HG02588 (cell line): ENCODE measurements at regions not wholly inside any gene's neighbourhood (a gene's known extent, or its start where the extent isn't known, plus 50 kb on each side); places are given as distances from the start of the nearest gene placed in this dataset.
"Not testable (repeated sequence)": the region's sequence is repeated elsewhere in the genome, so short reads cannot be mapped to it uniquely, and the experiment has no call there.

Experiments used
- ATAC-seq: cut with Tn5 transposase; IDR thresholded peaks from one replicate; pipeline ENCODE4 v1.9.1; 2021; ENCODE audit warnings: mild to moderate bottlenecking, moderate library complexity; ENCODE audit not compliant: unreplicated experiment

- no peak for ATAC-seq
Observed at GRCh38 chr15:38115121-38115520, 137.5 kb upstream of the SPRED1 start.

DNA sequence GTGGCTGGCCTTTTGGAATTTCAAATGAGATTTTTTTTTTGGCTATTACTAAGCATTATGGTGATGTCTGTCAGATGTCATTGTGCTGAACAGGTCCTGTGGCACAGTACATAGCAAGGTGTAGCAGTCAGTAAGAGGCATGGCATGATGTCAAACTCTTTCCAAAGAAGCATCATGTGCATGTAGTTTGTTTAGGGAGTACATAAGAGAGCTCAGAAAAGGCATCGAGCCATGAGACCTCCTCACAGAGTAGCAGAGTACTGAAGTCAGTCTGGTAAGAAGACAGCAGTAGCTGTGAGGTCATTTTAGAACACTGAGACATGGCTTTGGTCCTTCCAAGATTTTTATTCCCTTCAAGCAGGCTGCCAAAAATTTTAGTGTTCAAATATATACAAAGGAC lies 134.9 kb upstream of the SPRED1 start:
- no peak for ATAC-seq

DNA sequence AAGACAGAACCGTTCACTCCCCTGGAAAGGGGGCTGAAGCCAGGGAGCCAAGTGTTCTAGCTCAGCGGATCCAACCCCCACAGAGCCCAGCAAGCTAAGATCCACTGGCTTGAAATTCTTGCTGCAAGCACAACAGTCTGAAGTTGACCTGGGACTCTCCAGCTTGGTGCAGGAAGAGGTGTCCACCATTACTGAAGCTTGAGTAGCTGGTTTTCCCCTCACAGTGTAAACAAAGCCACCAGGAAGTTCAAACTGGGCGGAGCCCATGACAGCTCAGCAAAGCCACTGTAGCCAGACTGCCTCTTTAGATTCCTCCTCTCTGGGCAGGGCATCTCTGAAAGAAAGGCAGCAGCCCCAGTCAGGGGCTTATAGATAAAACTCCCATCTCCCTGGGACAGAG lies 132.8 kb upstream of the SPRED1 start:
- ATAC-seq = not testable (repeated sequence)

DNA sequence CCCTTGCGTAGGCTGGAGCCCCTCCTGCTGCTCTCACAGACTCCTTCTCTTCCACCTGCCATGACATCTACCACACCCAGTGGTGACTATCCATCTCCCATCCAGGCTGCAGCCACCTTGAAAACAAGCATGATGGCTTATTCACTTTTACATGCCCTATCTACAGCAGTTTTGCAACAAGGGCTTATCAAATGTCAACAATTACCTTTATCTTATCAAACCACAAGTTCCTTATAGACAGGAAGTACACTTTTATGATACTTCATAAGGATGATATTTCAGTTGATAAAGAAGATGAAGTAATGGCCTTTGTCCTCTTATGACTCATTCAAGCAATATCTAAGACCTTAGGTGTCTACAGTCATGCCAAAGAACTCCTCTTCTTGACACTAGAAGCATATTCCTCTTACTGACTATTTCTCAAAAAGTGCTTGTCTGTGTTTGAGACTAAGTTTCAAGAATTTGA lies 125.3 kb upstream of the SPRED1 start:
- ATAC-seq = no peak

DNA sequence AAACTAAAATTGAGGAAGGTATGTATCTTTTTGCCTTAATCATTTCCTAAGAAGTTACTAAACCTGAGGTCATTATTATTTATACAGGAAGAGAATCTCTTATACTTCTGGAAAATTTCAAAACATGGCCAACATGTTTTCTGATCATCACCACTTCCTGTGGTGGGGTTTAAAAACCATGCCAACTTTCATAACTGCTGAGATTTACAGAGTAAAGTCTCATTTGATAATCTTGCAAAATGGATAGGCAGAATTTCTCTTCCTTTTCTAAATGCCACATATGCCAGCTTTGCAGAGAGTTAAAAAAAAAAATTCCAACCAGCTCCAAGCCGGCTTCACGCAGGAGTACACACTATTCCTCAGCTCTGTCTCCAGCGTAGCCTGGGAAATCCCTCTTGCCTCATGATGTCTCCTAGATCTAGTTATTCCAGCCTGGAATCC lies 124.3 kb upstream of the SPRED1 start:
- ATAC-seq = no peak

GRCh38 chr15:38128921-38129320 lies 123.7 kb upstream of the SPRED1 start:
- no peak for ATAC-seq

- ATAC-seq = peak; percentile 75
Observed at GRCh38 chr15:38129531-38130204, 123.0 kb upstream of the SPRED1 start.

GRCh38 chr15:38130205-38130567 lies 122.5 kb upstream of the SPRED1 start:
- ATAC-seq = peak; percentile 24

- no peak for ATAC-seq
Observed at GRCh38 chr15:38130740-38131498, 121.7 kb upstream of the SPRED1 start.

DNA sequence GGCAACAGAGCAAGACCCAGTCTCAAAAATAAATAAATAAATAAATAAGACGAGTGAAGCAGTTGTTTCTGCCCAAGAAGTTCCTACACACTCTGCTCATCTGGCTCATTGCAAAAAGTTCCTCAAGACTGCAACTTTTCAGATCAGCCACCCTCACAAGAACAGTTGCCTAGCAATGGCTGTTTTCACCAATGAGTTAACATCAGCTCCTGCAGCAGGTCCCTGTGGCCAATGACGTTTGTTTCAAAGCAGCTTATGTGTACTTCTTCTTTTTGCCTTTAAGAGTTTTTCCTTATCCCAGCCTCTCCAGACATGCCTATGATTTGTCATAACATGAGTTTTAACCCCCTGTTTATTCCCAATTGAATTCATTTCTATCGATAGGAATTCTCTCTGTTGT lies 118.4 kb upstream of the SPRED1 start:
- no peak for ATAC-seq

GRCh38 chr15:38142195-38142594 lies 110.4 kb upstream of the SPRED1 start:
- ATAC-seq = not testable (repeated sequence)

- no peak for ATAC-seq
Observed at GRCh38 chr15:38144921-38145320, 107.7 kb upstream of the SPRED1 start.

DNA sequence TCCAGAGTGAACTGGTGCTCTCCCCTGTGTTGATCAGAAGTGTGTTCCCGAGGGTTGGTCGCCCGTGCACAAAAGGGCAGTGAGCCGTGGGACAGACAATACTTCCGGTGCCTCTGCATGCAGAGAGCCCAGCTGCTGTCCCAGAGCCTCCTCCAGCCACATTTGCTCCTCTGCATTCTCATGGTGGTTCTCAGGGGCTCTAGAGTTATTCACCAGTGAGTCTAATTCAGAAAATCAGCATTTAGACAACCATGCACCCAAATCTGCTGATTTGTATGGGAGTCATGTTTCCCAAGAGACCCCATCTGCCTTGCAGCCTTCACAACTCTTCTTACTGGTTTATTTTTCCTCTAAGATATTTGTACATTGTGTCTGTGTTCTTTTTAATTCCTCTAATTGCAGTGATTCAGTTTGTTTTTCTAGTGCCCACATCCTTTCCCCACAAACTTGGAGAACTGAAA lies 107.0 kb upstream of the SPRED1 start:
- ATAC-seq = no peak

DNA sequence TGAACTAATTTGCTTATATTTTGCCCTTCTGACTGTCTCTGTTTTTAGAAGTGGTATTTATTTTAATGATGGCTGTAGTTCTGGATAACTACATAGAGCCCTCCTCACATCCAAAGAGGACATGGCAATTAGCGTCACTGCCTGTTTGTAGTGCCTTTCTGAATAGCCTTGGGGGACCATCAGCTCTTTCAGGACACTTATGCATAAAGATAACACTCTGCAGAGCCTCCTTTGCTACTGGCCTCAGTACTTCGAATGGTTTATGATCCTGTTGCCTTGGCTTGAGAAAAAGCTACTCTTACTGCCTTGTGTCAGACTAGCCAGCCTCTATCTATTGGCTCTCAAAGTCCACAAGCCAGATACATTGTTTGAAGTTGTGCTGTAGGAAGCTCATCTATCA lies 105.4 kb upstream of the SPRED1 start:
- ATAC-seq = no peak

GRCh38 chr15:38148471-38148870 lies 104.2 kb upstream of the SPRED1 start:
- no peak for ATAC-seq

DNA sequence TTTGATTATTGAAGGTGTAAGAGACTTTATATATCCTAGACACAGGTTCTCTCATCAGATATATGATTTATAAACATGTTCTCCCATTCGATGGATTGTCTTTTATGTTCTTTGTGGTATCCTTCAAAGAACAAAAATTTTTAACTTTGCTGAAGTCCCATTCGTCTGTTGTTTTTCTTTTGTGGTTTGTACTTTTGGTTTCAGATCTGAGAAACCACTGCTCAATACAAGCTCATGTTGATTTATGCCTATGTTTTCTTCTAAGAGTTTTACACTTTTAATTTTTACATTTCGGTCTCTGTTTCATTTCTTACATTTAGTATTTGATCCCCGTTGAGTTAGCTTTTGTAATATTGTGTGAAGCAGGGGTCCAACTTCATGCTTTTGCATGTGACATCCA lies 103.3 kb upstream of the SPRED1 start:
- ATAC-seq = no peak

- no peak for ATAC-seq
Observed at GRCh38 chr15:38150148-38150547, 102.5 kb upstream of the SPRED1 start.

GRCh38 chr15:38150794-38151193 lies 101.8 kb upstream of the SPRED1 start:
- no peak for ATAC-seq

- no peak for ATAC-seq
Observed at GRCh38 chr15:38153781-38154180, 98.9 kb upstream of the SPRED1 start.

DNA sequence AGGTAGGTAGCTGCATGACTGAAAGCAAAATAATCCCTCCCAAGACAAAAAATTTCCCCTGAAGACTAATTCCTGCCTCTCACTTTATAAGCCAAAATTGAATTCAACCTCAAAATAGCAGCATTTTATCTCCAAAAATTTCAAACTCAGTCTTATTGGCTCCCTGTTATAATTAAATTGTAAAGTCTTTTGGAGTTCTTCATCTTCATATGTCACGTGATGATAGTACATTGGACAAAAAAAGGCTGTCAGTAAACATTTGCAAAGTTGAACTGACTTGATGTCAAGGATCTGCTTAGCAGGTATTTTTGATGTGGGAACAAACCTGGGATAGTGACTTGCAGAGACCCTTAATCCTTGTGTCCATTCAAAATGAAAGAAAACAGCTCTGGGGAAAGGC lies 98.4 kb upstream of the SPRED1 start:
- ATAC-seq = no peak

DNA sequence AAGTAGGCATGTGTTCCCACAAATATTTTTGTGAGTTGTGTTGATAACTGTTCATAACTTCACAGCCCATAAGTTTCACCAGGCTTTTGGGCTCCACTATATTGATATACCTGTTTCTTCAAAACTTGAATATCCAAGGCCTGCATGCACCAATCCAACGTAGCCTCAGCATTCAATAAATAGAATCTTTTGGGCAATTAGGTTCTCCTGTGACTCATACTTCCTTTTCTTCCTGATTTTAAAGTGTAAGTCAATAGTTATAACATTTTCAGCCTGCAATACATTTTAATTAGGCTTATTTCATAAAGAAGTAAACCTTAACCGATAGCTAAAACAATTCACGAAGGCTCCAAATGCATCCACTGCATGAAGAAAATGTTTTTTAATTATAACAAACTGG lies 97.8 kb upstream of the SPRED1 start:
- ATAC-seq = no peak

GRCh38 chr15:38163658-38164057 lies 89.0 kb upstream of the SPRED1 start:
- no peak for ATAC-seq
